H1 (cell line): ENCODE measurements at regions not wholly inside any gene's neighbourhood (a gene's known extent, or its start where the extent isn't known, plus 50 kb on each side); places are given as distances from the start of the nearest gene placed in this dataset.

Experiments used
- CBX5 ChIP-seq: fragments of 300-800, 300-1000 bp; sonication (generic); IDR thresholded peaks from 2 replicates; pipeline ENCODE4 v1.7.1; 2016; ENCODE audit warnings: antibody characterized with exemption, low read length, low read depth
- EP300 ChIP-seq, 2 experiments: IDR thresholded peaks; 1 replicate in 1 of 2; 2 replicates in 1 of 2; pipeline ENCODE4 v1.6.1; 2011 to 2012; ENCODE audit warnings: low read depth in 2 of 2, low read length in 2 of 2, mild to moderate bottlenecking in 2 of 2, borderline replicate concordance in 1 of 2, inconsistent platforms in 1 of 2, moderate library complexity in 1 of 2
- GABPA ChIP-seq: IDR thresholded peaks from 2 replicates; pipeline ENCODE4 v1.6.1; 2011; ENCODE audit warnings: mild to moderate bottlenecking, low read length, moderate library complexity, borderline replicate concordance; ENCODE audit not compliant: insufficient read depth
- GTF2F1 ChIP-seq: IDR thresholded peaks from 2 replicates; pipeline ENCODE4 v1.6.1; 2012; ENCODE audit warnings: low read depth, low read length, improper control_type of control experiment, borderline replicate concordance
- POLR2A ChIP-seq, 2 experiments: IDR thresholded peaks; 1 replicate in 1 of 2; 2 replicates in 1 of 2; pipeline ENCODE4 v1.6.1; 2011; ENCODE audit warnings: low read depth in 2 of 2, low read length in 2 of 2, mild to moderate bottlenecking in 2 of 2; ENCODE audit errors: control extremely low read depth in 1 of 2
- POU5F1 ChIP-seq: IDR thresholded peaks from 2 replicates; pipeline ENCODE4 v1.6.1; 2011; ENCODE audit warnings: low read depth, mild to moderate bottlenecking, low read length, moderate library complexity
- RFX5 ChIP-seq: IDR thresholded peaks from 2 replicates; pipeline ENCODE4 v1.6.1; 2011; ENCODE audit warnings: low read depth, low read length, improper control_type of control experiment, borderline replicate concordance
- TEAD4 ChIP-seq: IDR thresholded peaks from 2 replicates; pipeline ENCODE4 v1.6.1; 2012; ENCODE audit warnings: low read depth, low read length, inconsistent platforms, mixed read lengths
- TF ChIP-seq, protein P1 (sequence below): IDR thresholded peaks from 2 replicates; pipeline ENCODE4 v1.6.1; 2012; ENCODE audit warnings: inconsistent platforms
- TF ChIP-seq, protein P2 (sequence below), 3 experiments: IDR thresholded peaks; 1 replicate in 2 of 3; 2 replicates in 1 of 3; pipeline versions ENCODE4 v1.5.1 to v1.6.1; 2011; ENCODE audit warnings: low read length in 3 of 3, mild to moderate bottlenecking in 3 of 3, inconsistent platforms in 2 of 3, low read depth in 1 of 3, moderate library complexity in 1 of 3; ENCODE audit not compliant: insufficient read depth in 1 of 3; ENCODE audit errors: control extremely low read depth in 1 of 3

DNA sequence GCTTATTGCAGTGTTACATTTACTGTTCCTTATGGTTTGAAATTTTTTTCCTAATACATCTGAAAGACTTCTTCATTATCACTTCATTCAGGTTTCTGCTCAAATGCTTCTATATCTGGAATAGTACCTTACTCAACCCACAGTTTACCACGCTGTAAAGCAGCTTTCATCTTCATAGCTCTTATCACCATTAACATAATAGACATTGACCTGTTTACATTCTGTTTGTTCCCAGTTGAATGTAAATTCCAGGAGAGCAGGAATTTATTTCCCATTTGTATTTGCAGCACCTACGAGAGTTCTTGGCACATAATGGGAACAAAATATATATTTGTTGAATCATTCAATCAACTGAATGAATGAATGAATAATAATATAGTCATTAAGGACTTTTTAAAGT, 844.6 kb upstream of the ROBO1 start:
- TF ChIP-seq, protein P1, sequence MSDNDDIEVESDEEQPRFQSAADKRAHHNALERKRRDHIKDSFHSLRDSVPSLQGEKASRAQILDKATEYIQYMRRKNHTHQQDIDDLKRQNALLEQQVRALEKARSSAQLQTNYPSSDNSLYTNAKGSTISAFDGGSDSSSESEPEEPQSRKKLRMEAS: no peak
- TF ChIP-seq, protein P2, sequence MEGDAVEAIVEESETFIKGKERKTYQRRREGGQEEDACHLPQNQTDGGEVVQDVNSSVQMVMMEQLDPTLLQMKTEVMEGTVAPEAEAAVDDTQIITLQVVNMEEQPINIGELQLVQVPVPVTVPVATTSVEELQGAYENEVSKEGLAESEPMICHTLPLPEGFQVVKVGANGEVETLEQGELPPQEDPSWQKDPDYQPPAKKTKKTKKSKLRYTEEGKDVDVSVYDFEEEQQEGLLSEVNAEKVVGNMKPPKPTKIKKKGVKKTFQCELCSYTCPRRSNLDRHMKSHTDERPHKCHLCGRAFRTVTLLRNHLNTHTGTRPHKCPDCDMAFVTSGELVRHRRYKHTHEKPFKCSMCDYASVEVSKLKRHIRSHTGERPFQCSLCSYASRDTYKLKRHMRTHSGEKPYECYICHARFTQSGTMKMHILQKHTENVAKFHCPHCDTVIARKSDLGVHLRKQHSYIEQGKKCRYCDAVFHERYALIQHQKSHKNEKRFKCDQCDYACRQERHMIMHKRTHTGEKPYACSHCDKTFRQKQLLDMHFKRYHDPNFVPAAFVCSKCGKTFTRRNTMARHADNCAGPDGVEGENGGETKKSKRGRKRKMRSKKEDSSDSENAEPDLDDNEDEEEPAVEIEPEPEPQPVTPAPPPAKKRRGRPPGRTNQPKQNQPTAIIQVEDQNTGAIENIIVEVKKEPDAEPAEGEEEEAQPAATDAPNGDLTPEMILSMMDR (IDR thresholded peaks at IDR 0.05; ENCODE audit: control extremely low read depth in 1 of 3, insufficient read depth in 1 of 3, low read depth in 1 of 3, low read length in 3 of 3): no peak
- no peak for TF ChIP-seq POU5F1
- TF ChIP-seq GTF2F1: no peak
- TF ChIP-seq CBX5: no peak
- TF ChIP-seq POLR2A (IDR thresholded peaks at IDR 0.05; ENCODE audit: control extremely low read depth in 1 of 2, low read depth in 2 of 2, low read length in 2 of 2): no peak
- no peak for TF ChIP-seq TEAD4
- TF ChIP-seq RFX5: no peak
- TF ChIP-seq EP300 (IDR thresholded peaks at IDR 0.05; ENCODE audit: borderline replicate concordance in 1 of 2, low read depth in 2 of 2, low read length in 2 of 2): no peak
- no peak for TF ChIP-seq GABPA
